ENCODE measurements at regions not wholly inside any gene's neighbourhood (a gene's known extent, or its start where the extent isn't known, plus 50 kb on each side); places are given as distances from the start of the nearest gene placed in this dataset.

DNA sequence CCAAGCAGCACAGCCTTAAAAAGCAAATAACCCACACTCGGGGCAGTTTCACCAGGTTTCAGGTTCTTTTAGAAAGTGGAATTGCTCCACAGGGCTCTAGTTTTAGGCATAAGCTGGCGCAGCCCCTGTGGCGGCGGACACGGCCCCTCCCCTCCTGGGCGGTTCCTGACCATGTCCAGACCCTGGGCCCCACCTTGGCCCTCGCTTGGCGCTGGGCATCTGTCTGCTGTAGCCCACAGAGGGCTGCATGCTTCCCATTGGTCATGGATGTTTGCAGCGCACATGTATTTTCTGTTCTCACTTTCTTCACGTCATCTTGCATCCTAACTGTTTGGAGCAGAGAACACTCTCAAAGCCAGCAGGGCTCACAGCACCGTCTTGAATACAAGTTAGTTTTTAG, 244.3 kb downstream of the BRD1 start:
- TF ChIP-seq POLR2A (IDR thresholded peaks at IDR 0.05) = no peak
- TF ChIP-seq, protein P1, sequence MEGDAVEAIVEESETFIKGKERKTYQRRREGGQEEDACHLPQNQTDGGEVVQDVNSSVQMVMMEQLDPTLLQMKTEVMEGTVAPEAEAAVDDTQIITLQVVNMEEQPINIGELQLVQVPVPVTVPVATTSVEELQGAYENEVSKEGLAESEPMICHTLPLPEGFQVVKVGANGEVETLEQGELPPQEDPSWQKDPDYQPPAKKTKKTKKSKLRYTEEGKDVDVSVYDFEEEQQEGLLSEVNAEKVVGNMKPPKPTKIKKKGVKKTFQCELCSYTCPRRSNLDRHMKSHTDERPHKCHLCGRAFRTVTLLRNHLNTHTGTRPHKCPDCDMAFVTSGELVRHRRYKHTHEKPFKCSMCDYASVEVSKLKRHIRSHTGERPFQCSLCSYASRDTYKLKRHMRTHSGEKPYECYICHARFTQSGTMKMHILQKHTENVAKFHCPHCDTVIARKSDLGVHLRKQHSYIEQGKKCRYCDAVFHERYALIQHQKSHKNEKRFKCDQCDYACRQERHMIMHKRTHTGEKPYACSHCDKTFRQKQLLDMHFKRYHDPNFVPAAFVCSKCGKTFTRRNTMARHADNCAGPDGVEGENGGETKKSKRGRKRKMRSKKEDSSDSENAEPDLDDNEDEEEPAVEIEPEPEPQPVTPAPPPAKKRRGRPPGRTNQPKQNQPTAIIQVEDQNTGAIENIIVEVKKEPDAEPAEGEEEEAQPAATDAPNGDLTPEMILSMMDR (IDR thresholded peaks at IDR 0.05) = no peak

All from tibial nerve (tissue), 3 donors.